Activated T-cell treated with anti-CD3 and anti-CD28 coated beads for 1 hour (primary cell): ENCODE measurements at regions not wholly inside any gene's neighbourhood (a gene's known extent, or its start where the extent isn't known, plus 50 kb on each side); places are given as distances from the start of the nearest gene placed in this dataset.
"Not testable (repeated sequence)": the region's sequence is repeated elsewhere in the genome, so short reads cannot be mapped to it uniquely, and the experiment has no call there.

Experiments used
- DNase-seq: peaks from one replicate; pipeline ENCODE4 v3.0.0-alpha.2; 2020; ENCODE audit warnings: low read depth

GRCh38 chr2:195537811-195538210, 119.2 kb upstream of the SLC39A10 start:
- DNase-seq, result no peak

- DNase-seq, result no peak
These were observed 120.1 kb upstream of the SLC39A10 start for GRCh38 chr2:195536906-195537305.

GRCh38 chr2:195535911-195536522, 121.0 kb upstream of the SLC39A10 start:
- peak; percentile 51 for DNase-seq

GRCh38 chr2:195534971-195535370, 122.1 kb upstream of the SLC39A10 start:
- DNase-seq, result no peak

GRCh38 chr2:195533771-195534642, 123.0 kb upstream of the SLC39A10 start:
- DNase-seq, result peak; percentile 33

- DNase-seq, result no peak
These were observed 124.3 kb upstream of the SLC39A10 start for GRCh38 chr2:195532628-195533271.

- no peak for DNase-seq
These were observed 124.8 kb upstream of the SLC39A10 start for GRCh38 chr2:195532255-195532627.

GRCh38 chr2:195531754-195532153, 125.3 kb upstream of the SLC39A10 start:
- no peak for DNase-seq

GRCh38 chr2:195523242-195523641, 133.8 kb upstream of the SLC39A10 start:
- DNase-seq, result not testable (repeated sequence)

- DNase-seq, result no peak
These were observed 135.4 kb upstream of the SLC39A10 start for GRCh38 chr2:195521589-195521988.

GRCh38 chr2:195520671-195521155, 136.3 kb upstream of the SLC39A10 start:
- no peak for DNase-seq

GRCh38 chr2:195515551-195515950, 141.5 kb upstream of the SLC39A10 start:
- DNase-seq, result no peak

- no peak for DNase-seq
These were observed 142.7 kb upstream of the SLC39A10 start for GRCh38 chr2:195514365-195514764.

- no peak for DNase-seq
These were observed 143.9 kb upstream of the SLC39A10 start for GRCh38 chr2:195513119-195513518.

- DNase-seq, result no peak
These were observed 147.5 kb upstream of the SLC39A10 start for GRCh38 chr2:195509551-195509950.

- no peak for DNase-seq
These were observed 148.9 kb upstream of the SLC39A10 start for GRCh38 chr2:195508139-195508455.

GRCh38 chr2:195507447-195508138, 149.4 kb upstream of the SLC39A10 start:
- DNase-seq, result no peak

GRCh38 chr2:195505701-195506100, 151.3 kb upstream of the SLC39A10 start:
- no peak for DNase-seq

GRCh38 chr2:195503208-195503607, 153.8 kb upstream of the SLC39A10 start:
- DNase-seq, result no peak

- no peak for DNase-seq
These were observed 155.3 kb upstream of the SLC39A10 start for GRCh38 chr2:195501746-195502145.

GRCh38 chr2:195500879-195501278, 156.1 kb upstream of the SLC39A10 start:
- no peak for DNase-seq

- no peak for DNase-seq
These were observed 158.1 kb upstream of the SLC39A10 start for GRCh38 chr2:195498839-195499490.
